ENCODE measurements at regions not wholly inside any gene's neighbourhood (a gene's known extent, or its start where the extent isn't known, plus 50 kb on each side); places are given as distances from the start of the nearest gene placed in this dataset.

DNA sequence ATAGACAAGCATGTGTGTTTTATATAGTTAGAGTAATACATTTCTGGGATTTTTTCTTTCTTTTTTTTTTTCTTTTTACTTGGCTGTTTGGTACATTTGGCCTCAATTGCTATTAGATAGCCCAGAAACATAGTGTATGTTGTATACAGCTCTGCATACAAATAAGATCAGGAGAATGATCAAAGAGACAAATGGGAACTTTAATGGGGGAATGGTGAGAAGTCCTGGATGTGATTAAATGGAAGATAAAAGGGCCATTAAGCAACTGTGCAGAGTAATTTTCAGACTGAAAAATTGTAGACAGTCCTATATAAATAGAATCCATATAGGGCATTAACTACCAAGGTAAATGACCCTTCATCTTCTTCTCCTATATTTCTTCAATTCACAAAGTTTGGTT, 575.6 kb downstream of the EBF1 start:
- ChIA-PET POLR2A (no interaction called here), CTCF (no interaction called here)
- DNase-seq = no peak

GRCh38 chr5:158522776-158523175, 576.9 kb downstream of the EBF1 start:
- CTCF ChIA-PET = no interaction called here
- no peaks in the 10 kb centered on the region for H3K4me1 Mint-ChIP-seq (ENCODE audit: low read depth)
- no peaks in the 10 kb centered on the region for H3K36me3 Mint-ChIP-seq (ENCODE audit: low read depth)
- no peak for ATAC-seq
- no peaks in the 10 kb centered on the region for H3K9me3 Mint-ChIP-seq (ENCODE audit: insufficient read depth)
- no peak overlapping the region for H3K27ac Mint-ChIP-seq
- H3K4me3 Mint-ChIP-seq = no peak overlapping the region
- POLR2A ChIA-PET = no interaction called here
- no peak for DNase-seq
- H3K27me3 Mint-ChIP-seq (ENCODE audit: low read depth) = no peaks in the 10 kb centered on the region

More for the DNA sequence above, 575.6 kb downstream of the EBF1 start:
- H3K36me3 Mint-ChIP-seq (ENCODE audit: low read depth) = no peaks in the 10 kb centered on the region
- no peaks in the 10 kb centered on the region for H3K4me1 Mint-ChIP-seq (ENCODE audit: low read depth)
- H3K4me3 Mint-ChIP-seq = no peak overlapping the region
- no peak for ATAC-seq
- no peak overlapping the region for H3K27ac Mint-ChIP-seq
- H3K27me3 Mint-ChIP-seq (ENCODE audit: low read depth) = no peaks in the 10 kb centered on the region
- no peaks in the 10 kb centered on the region for H3K9me3 Mint-ChIP-seq (ENCODE audit: insufficient read depth)

GRCh38 chr5:158521995-158522394, 577.7 kb downstream of the EBF1 start:
- H3K4me3 Mint-ChIP-seq = no peak overlapping the region
- CTCF ChIA-PET = interaction anchor here (0.6 kb wide), 1 partner anchor 347 kb away, joined by 3 read pairs; no protein-coding TSS in a partner anchor

DNA sequence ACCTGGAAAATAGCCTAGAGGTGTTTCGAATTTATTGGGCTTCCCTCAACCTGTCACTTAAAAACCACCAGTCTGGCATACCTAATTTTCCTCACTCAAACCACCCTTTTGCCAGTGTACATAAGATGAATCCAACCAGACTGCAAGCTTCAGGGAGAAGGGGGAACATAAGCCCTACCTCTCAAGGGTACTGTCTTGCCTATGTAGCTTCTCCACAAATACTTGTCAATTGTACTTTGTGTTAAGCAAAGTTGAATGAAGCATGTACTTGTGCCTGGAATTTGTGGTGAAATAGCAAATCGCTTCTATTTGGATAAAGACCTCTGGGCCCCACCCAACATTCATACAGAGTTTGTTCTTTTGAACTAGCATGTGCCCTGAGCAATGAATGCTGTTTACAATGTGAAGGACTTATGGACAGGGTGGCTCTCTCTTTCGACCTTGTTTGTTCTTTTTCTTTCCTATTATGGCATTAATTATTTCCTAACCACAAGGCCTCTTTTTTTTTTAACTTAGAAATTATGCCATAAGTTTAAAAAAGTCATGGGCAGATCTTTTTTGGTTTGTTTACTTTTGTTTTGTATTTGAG, 580.2 kb downstream of the EBF1 start:
- no peak overlapping the region for H3K27ac Mint-ChIP-seq
- peaks cover under 1% of the 10 kb centered on the region for H3K4me1 Mint-ChIP-seq (ENCODE audit: low read depth)
- H3K36me3 Mint-ChIP-seq (ENCODE audit: low read depth) = no peaks in the 10 kb centered on the region
- POLR2A ChIA-PET = no interaction called here
- CTCF ChIA-PET = no interaction called here
- H3K4me3 Mint-ChIP-seq = no peak overlapping the region
- no peaks in the 10 kb centered on the region for H3K27me3 Mint-ChIP-seq (ENCODE audit: low read depth)
- H3K9me3 Mint-ChIP-seq (ENCODE audit: insufficient read depth) = no peaks in the 10 kb centered on the region
- ATAC-seq (no peak), DNase-seq (no peak)

More at GRCh38 chr5:158521995-158522394, 577.7 kb downstream of the EBF1 start:
- Mint-ChIP-seq H3K9me3 (ENCODE audit: insufficient read depth) (no peaks in the 10 kb centered on the region), H3K27ac (no peak overlapping the region), H3K36me3 (ENCODE audit: low read depth) (no peaks in the 10 kb centered on the region), H3K4me1 (ENCODE audit: low read depth) (no peaks in the 10 kb centered on the region), H3K27me3 (ENCODE audit: low read depth) (no peaks in the 10 kb centered on the region)
- POLR2A ChIA-PET = no interaction called here
- ATAC-seq = no peak
- DNase-seq = no peak

GRCh38 chr5:158516521-158516920, 583.2 kb downstream of the EBF1 start:
- CTCF ChIA-PET = no interaction called here
- H3K9me3 Mint-ChIP-seq (ENCODE audit: insufficient read depth) = no peaks in the 10 kb centered on the region
- no peak for ATAC-seq
- H3K4me1 Mint-ChIP-seq (ENCODE audit: low read depth) = peaks cover 23% of the 10 kb centered on the region
- H3K27me3 Mint-ChIP-seq (ENCODE audit: low read depth) = no peaks in the 10 kb centered on the region
- POLR2A ChIA-PET = no interaction called here
- peaks cover 2% of the 10 kb centered on the region for H3K36me3 Mint-ChIP-seq (ENCODE audit: low read depth)
- no peak overlapping the region for H3K4me3 Mint-ChIP-seq
- no peak for DNase-seq
- no peak overlapping the region for H3K27ac Mint-ChIP-seq

DNA sequence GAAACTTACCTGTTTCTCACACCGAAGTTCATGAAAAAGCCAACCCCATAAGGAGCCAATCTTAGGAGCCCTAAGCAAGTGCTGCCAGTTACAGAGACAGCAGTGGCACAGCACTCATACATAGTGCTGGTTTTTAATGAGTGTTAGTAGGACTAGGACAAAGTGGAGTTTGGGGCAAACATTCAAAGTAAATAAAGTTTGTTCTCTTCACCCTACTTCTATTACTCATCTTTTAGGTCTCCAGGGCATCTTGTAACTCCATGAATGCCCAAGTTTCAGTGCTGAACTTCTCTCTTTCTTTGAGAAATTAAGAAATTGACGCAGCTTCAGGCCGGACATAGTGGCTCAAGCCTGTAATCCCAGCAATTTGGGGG, 584.7 kb downstream of the EBF1 start:
- H3K27ac Mint-ChIP-seq = no peak overlapping the region
- DNase-seq (no peak), ATAC-seq (no peak)
- peaks cover 2% of the 10 kb centered on the region for H3K36me3 Mint-ChIP-seq (ENCODE audit: low read depth)
- H3K27me3 Mint-ChIP-seq (ENCODE audit: low read depth) = no peaks in the 10 kb centered on the region
- CTCF ChIA-PET = interaction anchor here (1.3 to 1.4 kb wide), 2 partner anchors 27 to 80 kb away, joined by 3 read pairs; no protein-coding TSS in a partner anchor
- peaks cover 27% of the 10 kb centered on the region for H3K4me1 Mint-ChIP-seq (ENCODE audit: low read depth)
- H3K4me3 Mint-ChIP-seq = no peak overlapping the region
- no peaks in the 10 kb centered on the region for H3K9me3 Mint-ChIP-seq (ENCODE audit: insufficient read depth)
- POLR2A ChIA-PET = no interaction called here

GRCh38 chr5:158514319-158514985, 585.3 kb downstream of the EBF1 start:
- no peak for DNase-seq
- H3K36me3 Mint-ChIP-seq (ENCODE audit: low read depth) = peaks cover 2% of the 10 kb centered on the region
- peaks cover 27% of the 10 kb centered on the region for H3K4me1 Mint-ChIP-seq (ENCODE audit: low read depth)
- ChIA-PET POLR2A (interaction anchor here (0.7 kb wide), 1 partner anchor 137 kb away, joined by 3 read pairs; no protein-coding TSS in a partner anchor), CTCF (interaction anchor here (1.3 to 1.4 kb wide), 3 partner anchors 22 to 79 kb away, joined by 3 read pairs; no protein-coding TSS in a partner anchor)
- no peak for ATAC-seq
- no peak overlapping the region for H3K27ac Mint-ChIP-seq
- no peak overlapping the region for H3K4me3 Mint-ChIP-seq
- no peaks in the 10 kb centered on the region for H3K27me3 Mint-ChIP-seq (ENCODE audit: low read depth)
- no peaks in the 10 kb centered on the region for H3K9me3 Mint-ChIP-seq (ENCODE audit: insufficient read depth)

DNA sequence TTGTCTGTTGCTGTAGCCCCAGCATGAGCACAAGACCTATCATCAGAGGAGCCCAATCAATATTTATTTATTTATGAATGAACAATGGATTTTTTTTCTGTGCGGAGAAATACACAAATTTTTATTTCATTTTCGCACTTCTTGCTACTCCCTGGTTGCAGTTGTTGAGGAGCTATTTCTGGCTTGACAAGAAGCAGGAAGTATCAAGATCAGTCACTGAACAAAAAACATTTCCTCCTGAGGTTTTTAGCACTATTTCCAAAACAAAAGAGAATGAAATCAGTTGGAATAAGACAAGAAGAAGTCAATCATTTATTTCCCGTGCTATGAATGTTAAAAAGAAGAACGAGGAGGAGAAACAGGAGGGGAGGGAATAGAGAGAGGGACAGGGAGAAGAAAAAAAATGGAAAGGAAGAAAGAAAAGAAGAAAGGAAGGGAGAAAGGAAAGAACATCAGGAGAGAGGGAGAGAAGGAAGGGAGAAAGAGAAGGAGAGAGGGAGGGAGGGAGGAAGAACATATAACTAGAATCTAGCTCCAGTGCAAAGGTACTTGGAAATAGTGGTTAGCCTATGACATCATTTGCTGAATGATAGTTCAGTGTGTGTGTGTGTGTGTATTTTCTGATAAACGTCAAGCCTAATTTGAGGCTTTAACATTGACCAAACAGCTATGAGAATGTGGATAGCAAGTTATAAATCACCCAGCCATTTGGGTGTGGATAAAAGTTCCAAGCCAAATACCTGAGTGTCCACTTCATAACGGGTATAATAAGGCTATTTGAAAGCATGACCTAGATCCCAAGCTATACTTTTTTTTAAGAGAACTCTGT, 586.0 kb downstream of the EBF1 start:
- DNase-seq = no peak
- Mint-ChIP-seq H3K9me3 (ENCODE audit: insufficient read depth) (no peaks in the 10 kb centered on the region), H3K4me1 (ENCODE audit: low read depth) (peaks cover 27% of the 10 kb centered on the region), H3K36me3 (ENCODE audit: low read depth) (peaks cover 2% of the 10 kb centered on the region), H3K4me3 (peak overlapping the region; percentile 10), H3K27me3 (ENCODE audit: low read depth) (no peaks in the 10 kb centered on the region), H3K27ac (peak overlapping the region; percentile 75)
- ChIA-PET CTCF (interaction anchor here (1.0 to 1.4 kb wide), 4 partner anchors 16 to 79 kb away, joined by 3 read pairs; no protein-coding TSS in a partner anchor), POLR2A (interaction anchor here (0.7 kb wide), 1 partner anchor 136 kb away, joined by 3 read pairs; no protein-coding TSS in a partner anchor)
- no peak for ATAC-seq

- no peak overlapping the region for H3K27ac Mint-ChIP-seq
- H3K9me3 Mint-ChIP-seq (ENCODE audit: insufficient read depth) = peaks cover 11% of the 10 kb centered on the region
- POLR2A ChIA-PET = interaction anchor here (0.7 kb wide), 1 partner anchor 44 kb away, joined by 4 read pairs; no protein-coding TSS in a partner anchor
- DNase-seq = no peak
- CTCF ChIA-PET = interaction anchor here (1.3 kb wide), 1 partner anchor 76 kb away, joined by 3 read pairs; no protein-coding TSS in a partner anchor
- ATAC-seq = no peak
- peaks cover 27% of the 10 kb centered on the region for H3K4me1 Mint-ChIP-seq (ENCODE audit: low read depth)
- peaks cover 2% of the 10 kb centered on the region for H3K36me3 Mint-ChIP-seq (ENCODE audit: low read depth)
- no peak overlapping the region for H3K4me3 Mint-ChIP-seq
- H3K27me3 Mint-ChIP-seq (ENCODE audit: low read depth) = no peaks in the 10 kb centered on the region
These were observed 588.3 kb downstream of the EBF1 start for GRCh38 chr5:158511454-158511853.

DNA sequence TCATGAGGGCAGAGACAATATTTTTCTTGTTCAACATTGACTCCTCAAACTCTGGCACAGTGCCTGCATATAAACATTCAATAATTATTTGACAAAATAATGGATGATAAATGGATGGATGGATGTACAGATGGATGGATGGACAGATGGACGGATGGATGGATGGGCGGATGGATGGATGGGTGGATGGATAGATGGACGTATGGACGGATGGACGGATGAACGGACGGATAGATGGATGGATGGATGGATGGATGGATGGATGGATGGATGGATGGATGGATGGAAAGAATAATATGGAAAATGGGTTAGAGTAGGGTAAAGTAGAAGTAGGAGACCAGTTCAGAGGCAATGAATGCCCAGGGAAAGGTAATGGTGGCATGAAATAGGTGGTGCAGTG, 589.2 kb downstream of the EBF1 start:
- H3K4me1 Mint-ChIP-seq (ENCODE audit: low read depth) = peaks cover 27% of the 10 kb centered on the region
- H3K27ac Mint-ChIP-seq = no peak overlapping the region
- H3K9me3 Mint-ChIP-seq (ENCODE audit: insufficient read depth) = peaks cover 18% of the 10 kb centered on the region
- ChIA-PET POLR2A (no interaction called here), CTCF (no interaction called here)
- ATAC-seq (no peak), DNase-seq (no peak)
- H3K4me3 Mint-ChIP-seq = no peak overlapping the region
- H3K36me3 Mint-ChIP-seq (ENCODE audit: low read depth) = peaks cover 2% of the 10 kb centered on the region
- H3K27me3 Mint-ChIP-seq (ENCODE audit: low read depth) = no peaks in the 10 kb centered on the region

GRCh38 chr5:158506648-158507047, 593.1 kb downstream of the EBF1 start:
- ChIA-PET CTCF (no interaction called here), POLR2A (no interaction called here)
- Mint-ChIP-seq H3K4me1 (ENCODE audit: low read depth) (peaks cover 5% of the 10 kb centered on the region), H3K27ac (no peak overlapping the region), H3K9me3 (ENCODE audit: insufficient read depth) (peaks cover 25% of the 10 kb centered on the region), H3K36me3 (ENCODE audit: low read depth) (no peaks in the 10 kb centered on the region), H3K27me3 (ENCODE audit: low read depth) (no peaks in the 10 kb centered on the region), H3K4me3 (no peak overlapping the region)
- ATAC-seq = no peak
- DNase-seq = no peak

DNA sequence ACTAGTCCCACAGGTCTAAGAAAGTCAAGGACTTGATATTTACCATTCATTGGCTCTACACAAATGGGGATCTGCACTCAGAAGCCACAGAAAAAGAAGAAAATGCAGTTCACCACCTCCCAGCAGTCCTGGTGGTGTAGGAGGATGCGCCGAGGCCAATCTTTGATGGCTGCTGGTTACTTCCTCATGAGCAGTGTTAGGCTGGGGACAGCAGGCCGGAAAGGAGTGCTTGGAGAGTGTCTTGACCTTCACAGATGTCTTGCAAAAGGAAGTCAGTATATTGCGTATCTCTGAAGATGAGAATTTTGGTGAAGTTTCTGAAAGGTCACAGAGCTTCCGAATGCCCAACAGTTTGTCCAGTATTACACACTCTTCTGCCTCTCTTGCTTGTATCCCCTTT, 597.0 kb downstream of the EBF1 start:
- ATAC-seq (no peak), DNase-seq (no peak)
- H3K36me3 Mint-ChIP-seq (ENCODE audit: low read depth) = no peaks in the 10 kb centered on the region
- ChIA-PET POLR2A (no interaction called here), CTCF (no interaction called here)
- no peak overlapping the region for H3K27ac Mint-ChIP-seq
- peaks cover 25% of the 10 kb centered on the region for H3K9me3 Mint-ChIP-seq (ENCODE audit: insufficient read depth)
- H3K4me3 Mint-ChIP-seq = no peak overlapping the region
- no peaks in the 10 kb centered on the region for H3K27me3 Mint-ChIP-seq (ENCODE audit: low read depth)
- no peaks in the 10 kb centered on the region for H3K4me1 Mint-ChIP-seq (ENCODE audit: low read depth)
